ENCODE measurements at regions not wholly inside any gene's neighbourhood (a gene's known extent, or its start where the extent isn't known, plus 50 kb on each side); places are given as distances from the start of the nearest gene placed in this dataset.

DNA sequence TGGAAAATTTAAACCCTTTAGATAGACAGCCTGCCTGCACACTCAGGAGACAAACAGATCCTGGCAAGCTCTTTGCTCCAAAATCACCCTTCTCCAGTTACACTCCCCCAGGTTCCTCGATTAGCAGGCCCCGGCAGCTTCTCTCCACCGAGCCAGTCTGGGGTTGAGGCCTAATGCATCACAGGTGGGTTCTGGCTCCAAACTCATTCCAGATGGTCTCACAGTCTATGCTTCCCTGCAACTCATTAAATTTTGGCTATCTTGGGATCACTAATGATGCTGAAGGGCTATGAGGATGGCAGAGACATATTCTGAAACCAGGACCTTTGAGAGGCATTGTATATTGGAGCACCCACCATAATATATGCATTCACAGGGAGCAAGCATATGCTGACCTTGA lies 559.8 kb upstream of the USP24 start:
- TF ChIP-seq, protein P1, sequence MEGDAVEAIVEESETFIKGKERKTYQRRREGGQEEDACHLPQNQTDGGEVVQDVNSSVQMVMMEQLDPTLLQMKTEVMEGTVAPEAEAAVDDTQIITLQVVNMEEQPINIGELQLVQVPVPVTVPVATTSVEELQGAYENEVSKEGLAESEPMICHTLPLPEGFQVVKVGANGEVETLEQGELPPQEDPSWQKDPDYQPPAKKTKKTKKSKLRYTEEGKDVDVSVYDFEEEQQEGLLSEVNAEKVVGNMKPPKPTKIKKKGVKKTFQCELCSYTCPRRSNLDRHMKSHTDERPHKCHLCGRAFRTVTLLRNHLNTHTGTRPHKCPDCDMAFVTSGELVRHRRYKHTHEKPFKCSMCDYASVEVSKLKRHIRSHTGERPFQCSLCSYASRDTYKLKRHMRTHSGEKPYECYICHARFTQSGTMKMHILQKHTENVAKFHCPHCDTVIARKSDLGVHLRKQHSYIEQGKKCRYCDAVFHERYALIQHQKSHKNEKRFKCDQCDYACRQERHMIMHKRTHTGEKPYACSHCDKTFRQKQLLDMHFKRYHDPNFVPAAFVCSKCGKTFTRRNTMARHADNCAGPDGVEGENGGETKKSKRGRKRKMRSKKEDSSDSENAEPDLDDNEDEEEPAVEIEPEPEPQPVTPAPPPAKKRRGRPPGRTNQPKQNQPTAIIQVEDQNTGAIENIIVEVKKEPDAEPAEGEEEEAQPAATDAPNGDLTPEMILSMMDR (IDR thresholded peaks at IDR 0.05; ENCODE audit: low read depth, low read length), result no peak
- no peak for TF ChIP-seq EZH2phosphoT487 (IDR thresholded peaks at IDR 0.05; ENCODE audit: low read depth)

Data from OCI-LY3 (cell line).